Dermis blood vessel endothelial cell (primary cell): ENCODE measurements at regions not wholly inside any gene's neighbourhood (a gene's known extent, or its start where the extent isn't known, plus 50 kb on each side); places are given as distances from the start of the nearest gene placed in this dataset.

Source experiments
- DNase-seq: peaks from one replicate; pipeline ENCODE4 v3.0.0; 2010

GRCh38 chr2:40809156-40809555 is 357.3 kb upstream of the SLC8A1 start:
- no peak for DNase-seq

DNA sequence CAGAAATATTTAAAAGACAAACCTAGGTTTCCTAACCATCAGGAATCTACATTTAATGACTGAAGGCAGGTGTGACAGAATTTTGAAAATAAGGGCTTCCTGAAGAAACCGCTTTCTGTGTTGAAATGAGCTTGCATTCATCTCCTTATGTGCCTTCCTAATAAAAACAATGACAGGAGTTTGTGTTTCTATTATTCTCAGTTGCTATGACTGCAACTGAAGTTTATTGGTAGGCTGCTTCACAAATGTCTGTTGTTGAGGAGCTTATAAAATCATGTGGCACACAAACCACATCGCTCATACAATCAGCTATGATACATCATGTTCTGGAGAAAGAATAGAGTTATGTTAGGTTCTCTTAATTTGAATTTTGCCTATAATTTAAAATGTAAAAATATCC is 362.7 kb upstream of the SLC8A1 start:
- DNase-seq, result no peak

DNA sequence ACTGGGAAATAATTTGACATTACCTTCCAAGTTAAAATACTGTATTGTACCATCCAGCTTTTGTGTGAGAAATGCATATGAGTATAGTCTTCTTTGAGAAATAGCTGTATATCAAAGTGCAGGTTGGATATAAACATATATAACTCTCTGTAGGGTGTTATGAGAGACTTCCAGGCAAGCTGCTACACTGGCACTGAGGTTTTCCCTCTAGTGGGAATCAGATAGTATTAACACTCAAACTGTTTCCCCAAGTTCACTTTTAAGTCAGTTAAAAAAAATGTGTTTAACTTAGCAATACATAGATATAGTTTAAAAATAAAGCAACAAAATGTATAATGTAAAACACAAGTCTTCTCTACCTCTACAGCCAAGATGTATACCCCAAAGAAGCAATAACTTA is 368.4 kb upstream of the SLC8A1 start:
- no peak for DNase-seq

DNA sequence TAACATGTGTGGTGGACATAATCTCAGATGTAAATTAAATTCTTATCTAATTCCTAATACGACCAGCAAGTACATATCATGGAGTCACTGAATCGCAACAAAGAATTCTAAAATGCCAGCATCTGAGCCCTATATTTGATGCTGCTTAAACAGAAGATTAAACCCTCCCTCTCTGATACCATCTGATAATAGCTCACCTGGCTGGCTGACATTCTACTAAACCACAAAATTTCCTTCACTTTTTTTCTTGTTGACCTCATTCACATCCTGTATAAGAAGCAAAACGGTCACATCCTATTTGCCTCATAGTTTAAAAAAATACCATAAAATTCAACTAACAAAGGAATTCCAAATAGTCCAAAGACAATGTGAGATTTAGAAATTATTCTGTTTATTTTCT is 371.6 kb upstream of the SLC8A1 start:
- DNase-seq, result no peak

DNA sequence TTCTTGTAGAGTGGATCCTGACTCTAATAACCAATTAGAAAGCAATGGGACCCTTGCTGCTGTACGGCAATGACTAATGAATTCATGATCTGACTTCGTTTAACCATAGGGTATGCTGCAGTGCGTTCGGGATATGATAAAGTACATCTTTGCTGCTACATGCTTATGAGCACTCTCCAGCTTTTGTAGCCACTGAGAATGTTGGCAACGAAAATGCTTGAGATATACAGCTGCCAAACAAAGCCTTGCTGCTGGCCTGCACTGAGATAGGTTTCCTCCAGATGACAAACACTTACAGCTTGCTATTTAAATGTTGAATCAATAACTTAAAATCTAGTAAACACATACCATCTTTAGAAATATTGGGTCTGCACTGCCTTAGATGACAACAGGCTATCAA is 372.4 kb upstream of the SLC8A1 start:
- DNase-seq, result no peak

GRCh38 chr2:40827392-40827791 is 375.5 kb upstream of the SLC8A1 start:
- DNase-seq, result no peak

GRCh38 chr2:40831321-40831873 is 379.5 kb upstream of the SLC8A1 start:
- no peak for DNase-seq

- no peak for DNase-seq
Measured at GRCh38 chr2:40841856-40842255, 390.0 kb upstream of the SLC8A1 start.

DNA sequence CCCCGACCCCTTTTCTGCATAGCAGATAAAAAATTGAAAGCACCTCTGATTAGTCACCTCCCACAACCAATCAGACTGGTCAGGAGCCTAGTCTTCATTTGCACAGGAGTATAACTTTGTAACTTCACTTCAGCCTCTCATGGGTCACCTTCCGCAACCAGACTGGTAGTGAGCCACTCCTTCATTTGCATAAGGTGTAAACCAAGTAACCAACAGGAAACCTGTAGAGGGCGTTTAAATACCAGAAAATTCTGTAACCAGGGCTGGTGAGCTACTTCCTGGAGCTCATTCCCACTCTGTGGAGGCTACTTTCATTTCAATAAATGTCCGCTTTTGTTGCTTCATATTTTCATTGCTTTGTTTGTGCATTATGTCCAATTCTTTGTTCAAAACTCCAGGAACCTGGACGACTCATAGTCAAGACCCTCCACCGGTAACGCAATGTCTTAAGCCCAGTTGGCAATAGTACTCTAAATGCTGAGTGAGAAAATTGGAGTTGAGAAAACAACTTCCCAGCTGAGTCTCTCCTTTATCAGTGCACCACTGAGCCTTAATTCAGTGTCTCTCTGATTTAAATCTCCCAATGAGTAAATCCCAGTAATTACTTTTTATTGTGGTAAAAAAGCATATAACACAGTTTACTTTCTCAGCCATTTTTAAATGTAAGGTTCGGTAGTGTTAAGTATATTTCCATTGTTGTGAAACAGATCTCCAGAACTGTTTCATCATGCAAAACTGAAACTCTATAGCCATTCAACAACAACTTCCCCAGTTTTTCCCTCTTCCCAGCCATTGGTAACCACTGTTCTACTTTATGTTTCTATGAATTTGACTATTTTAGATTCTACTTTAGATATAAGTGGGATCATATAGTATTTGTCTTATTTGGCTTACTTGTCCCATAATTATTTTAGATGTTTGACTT is 392.7 kb upstream of the SLC8A1 start:
- DNase-seq, result peak; percentile 25

- no peak for DNase-seq
Measured at GRCh38 chr2:40851661-40852060, 399.8 kb upstream of the SLC8A1 start.

DNA sequence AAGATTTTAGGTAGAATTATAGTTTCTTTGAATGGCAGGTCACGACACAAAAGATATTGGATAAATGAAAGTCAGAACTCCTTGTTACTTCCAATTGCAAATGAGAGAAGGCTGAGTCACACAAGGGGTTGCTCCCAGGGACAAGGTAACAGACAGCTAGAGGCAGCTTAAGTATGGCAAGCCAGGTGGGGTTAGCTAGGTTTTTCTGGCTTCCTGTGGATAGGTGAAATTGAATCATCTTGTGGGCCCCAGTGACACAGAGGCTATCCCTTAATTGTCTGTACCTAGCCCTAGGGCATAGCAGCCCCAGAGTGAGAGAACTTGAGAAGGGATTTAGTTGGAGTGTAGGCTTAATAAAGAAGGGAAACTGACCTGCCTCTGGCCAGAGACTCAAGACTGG is 407.7 kb upstream of the SLC8A1 start:
- DNase-seq, result no peak

DNA sequence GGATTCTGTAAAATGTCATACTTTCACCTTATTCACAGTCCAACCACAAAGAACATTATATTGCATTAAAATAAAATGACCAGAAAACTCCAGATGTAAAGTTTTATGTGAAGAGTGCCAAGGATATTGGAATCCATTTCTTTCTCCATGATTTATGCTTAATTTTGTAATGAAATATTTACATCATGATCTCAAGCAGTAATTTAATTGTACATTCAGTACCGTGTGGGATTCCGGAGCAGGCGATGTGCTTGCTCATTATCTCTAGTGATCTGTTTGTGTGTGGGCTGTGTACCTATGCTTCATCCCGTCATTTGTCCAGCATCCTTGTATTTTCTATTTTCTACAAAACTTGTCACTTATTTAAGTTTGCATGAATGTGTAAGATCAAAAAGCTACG is 415.9 kb upstream of the SLC8A1 start:
- no peak for DNase-seq

DNA sequence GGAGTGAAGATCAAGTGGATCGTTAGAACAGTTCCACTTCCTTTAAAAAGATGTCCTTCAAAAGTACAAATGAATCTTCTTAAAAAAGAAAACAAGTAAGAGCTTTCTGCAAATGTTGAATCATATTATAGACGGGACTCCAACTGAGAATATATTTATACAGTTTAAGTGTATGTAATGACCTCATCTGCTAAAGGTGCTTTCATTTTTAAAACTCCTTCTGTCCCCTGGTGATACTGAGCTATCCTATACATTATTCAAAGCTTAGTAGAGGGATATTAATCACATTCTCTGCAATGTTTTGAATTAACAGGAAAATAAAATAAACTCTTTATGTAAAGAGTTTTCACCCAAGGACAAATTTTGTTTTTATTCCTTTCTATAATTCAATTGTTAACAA is 420.7 kb upstream of the SLC8A1 start:
- no peak for DNase-seq

DNA sequence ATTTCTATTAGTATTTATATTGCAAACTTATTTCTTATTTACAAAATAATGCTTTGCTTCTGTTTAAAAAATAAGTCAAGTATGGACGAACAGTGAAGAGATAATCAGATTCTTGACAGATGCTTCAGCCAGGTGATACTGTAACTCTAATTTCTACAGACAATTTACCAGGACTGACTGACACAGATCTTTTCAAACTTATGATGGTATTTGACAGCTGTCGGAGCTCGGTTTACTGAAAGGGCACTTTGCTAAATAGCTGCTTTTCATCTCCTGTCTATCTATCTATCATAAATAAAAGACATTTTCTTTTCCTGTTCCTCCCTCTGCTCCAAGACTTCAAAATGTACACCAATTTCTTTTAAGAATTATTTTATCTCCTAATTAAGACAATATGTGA is 422.5 kb upstream of the SLC8A1 start:
- DNase-seq, result no peak

GRCh38 chr2:40877734-40878288 is 425.9 kb upstream of the SLC8A1 start:
- no peak for DNase-seq

DNA sequence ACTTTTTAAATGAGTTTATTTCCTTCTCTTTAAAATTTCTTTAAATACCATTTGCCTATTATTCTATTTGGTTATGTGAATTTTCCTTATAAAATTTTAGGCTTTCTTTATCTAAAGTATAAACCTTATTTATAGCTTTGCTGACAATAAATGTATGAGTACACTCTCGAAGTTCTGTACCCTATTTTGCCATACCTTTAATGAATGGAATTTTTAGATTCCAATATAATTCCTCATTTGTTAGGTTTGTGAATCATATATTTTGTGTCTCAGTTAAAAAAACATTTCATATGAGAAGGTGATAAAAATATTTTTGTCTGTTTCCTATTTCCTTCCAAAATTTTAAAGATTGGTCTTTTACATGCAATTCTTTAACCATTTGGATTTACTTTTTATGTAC is 427.4 kb upstream of the SLC8A1 start:
- no peak for DNase-seq

GRCh38 chr2:40886100-40886499 is 434.2 kb upstream of the SLC8A1 start:
- no peak for DNase-seq

- DNase-seq, result no peak
Measured at GRCh38 chr2:40886655-40887054, 434.8 kb upstream of the SLC8A1 start.

DNA sequence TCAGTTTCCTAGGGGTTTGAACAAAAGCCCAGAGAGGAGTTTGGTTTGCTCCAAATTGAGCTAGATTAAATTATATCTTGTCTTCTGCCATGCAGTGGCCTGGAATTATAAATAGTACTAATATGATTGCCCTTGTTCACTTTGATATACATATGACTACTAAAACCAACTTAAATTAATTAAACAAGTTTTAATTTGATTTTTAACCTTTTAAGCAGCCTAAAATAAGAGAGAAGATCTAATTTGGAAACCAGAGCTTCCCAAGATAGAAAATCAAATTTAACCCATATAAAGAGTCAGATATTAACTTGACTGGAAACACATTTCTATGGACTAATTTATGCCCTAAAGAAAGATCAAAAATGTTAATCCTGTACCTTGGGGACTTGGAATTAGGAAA is 444.5 kb upstream of the SLC8A1 start:
- no peak for DNase-seq

- no peak for DNase-seq
Measured at GRCh38 chr2:40914666-40915065, 462.8 kb upstream of the SLC8A1 start.

DNA sequence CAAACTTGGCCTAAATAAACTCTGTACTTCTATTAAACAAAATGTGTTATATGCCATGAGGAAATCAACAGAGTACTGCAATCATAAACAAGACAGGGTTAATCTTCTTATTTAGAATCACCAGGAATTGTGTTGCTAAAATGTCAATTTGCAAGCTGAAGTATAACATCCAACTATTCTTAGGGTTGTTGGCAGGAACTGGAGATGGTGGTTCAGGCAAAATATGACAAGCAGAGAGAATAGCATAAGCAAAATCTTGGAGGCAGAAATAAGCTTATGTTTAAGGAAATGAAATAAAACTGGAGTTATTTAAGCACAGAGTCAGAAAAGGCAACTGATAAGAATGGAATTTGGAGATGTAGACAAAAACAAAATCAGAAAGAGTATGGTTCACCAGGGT is 463.8 kb upstream of the SLC8A1 start:
- DNase-seq, result no peak

- no peak for DNase-seq
Measured at GRCh38 chr2:40935349-40935748, 483.5 kb upstream of the SLC8A1 start.

GRCh38 chr2:40937284-40937683 is 485.4 kb upstream of the SLC8A1 start:
- no peak for DNase-seq

DNA sequence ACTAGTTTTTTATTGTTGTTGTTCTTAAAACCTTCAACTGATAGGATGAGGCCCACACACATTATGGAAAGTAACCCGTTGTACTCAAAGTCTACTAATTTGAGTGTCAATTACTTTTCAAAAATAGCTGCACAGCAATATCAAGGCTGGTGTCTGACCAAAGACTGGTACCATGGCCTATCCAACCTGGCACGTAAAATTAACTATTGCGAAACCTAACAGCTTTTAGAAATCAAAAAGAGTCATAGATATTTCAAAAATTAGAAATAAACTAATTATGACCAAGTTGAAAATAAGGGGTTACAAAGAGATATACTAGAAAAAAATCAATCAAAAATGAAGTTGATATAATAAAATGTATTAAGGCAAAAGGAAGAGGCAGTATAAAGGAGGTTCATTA is 501.5 kb upstream of the SLC8A1 start:
- DNase-seq, result no peak
